GM23338 (cell line): ENCODE measurements at regions not wholly inside any gene's neighbourhood (a gene's known extent, or its start where the extent isn't known, plus 50 kb on each side); places are given as distances from the start of the nearest gene placed in this dataset.

Source experiments
- ATAC-seq: fragments of 200-7000 bp; cut with Tn5 transposase; 3 replicates; pipeline ENCODE4 v1.9.1; 2020
- DNase-seq: peaks from one replicate; pipeline ENCODE4 v3.0.0-alpha.2; 2015; ENCODE audit warnings: low spot score
- H2AFZ ChIP-seq: fragments of 200-600 bp; sonication (generic); 2 replicates; pipeline ENCODE4 v1.8.0; 2016; ENCODE audit warnings: antibody characterized with exemption, mild to moderate bottlenecking, moderate library complexity
- H3F3A ChIP-seq: fragments of 200-600 bp; sonication (generic); replicated peaks from 2 replicates; pipeline ENCODE4 v1.8.0; 2017; ENCODE audit warnings: antibody characterized with exemption, mixed run types, low read depth
- H3K27ac ChIP-seq: fragments of 200-600 bp; sonication (generic); 2 replicates; pipeline ENCODE4 v1.6.1; 2016; ENCODE audit warnings: low read depth
- H3K27me3 ChIP-seq: fragments of 200-600 bp; sonication (generic); 2 replicates; pipeline ENCODE4 v1.8.0; 2016; ENCODE audit warnings: mild to moderate bottlenecking, mixed run types, moderate library complexity; ENCODE audit not compliant: insufficient read depth
- H3K36me3 ChIP-seq: fragments of 200-600 bp; sonication (generic); 2 replicates; pipeline ENCODE4 v1.8.0; 2016; ENCODE audit warnings: mild to moderate bottlenecking; ENCODE audit not compliant: insufficient read depth
- H3K4me1 ChIP-seq: fragments of 200-600 bp; sonication (generic); 2 replicates; pipeline ENCODE4 v1.8.0; 2016; ENCODE audit warnings: mild to moderate bottlenecking, moderate library complexity; ENCODE audit not compliant: insufficient read depth
- H3K4me2 ChIP-seq: fragments of 200-600 bp; sonication (generic); 2 replicates; pipeline ENCODE4 v1.7.1; 2017; ENCODE audit warnings: mixed run types
- H3K4me3 ChIP-seq: fragments of 200-600 bp; sonication (generic); 2 replicates; pipeline ENCODE4 v1.6.1; 2016; ENCODE audit warnings: mixed run types
- H3K79me2 ChIP-seq: fragments of 200-600 bp; sonication (generic); replicated peaks from 2 replicates; pipeline ENCODE4 v1.8.0; 2017; ENCODE audit warnings: mild to moderate bottlenecking; ENCODE audit not compliant: insufficient read depth
- H3K9me2 ChIP-seq: fragments of 200-600 bp; sonication (generic); 2 replicates; pipeline ENCODE4 v1.8.0; 2017; ENCODE audit not compliant: insufficient read depth
- H4K20me1 ChIP-seq: fragments of 200-600 bp; sonication (generic); replicated peaks from 2 replicates; pipeline ENCODE4 v1.8.0; 2017; ENCODE audit warnings: mild to moderate bottlenecking; ENCODE audit not compliant: insufficient read depth
- H3K27ac Mint-ChIP-seq: 2 replicates; pipeline ENCODE4 v1.8.0; 2020; ENCODE audit warnings: inconsistent platforms, mild to moderate bottlenecking, moderate library complexity, mixed read lengths
- H3K27me3 Mint-ChIP-seq: 3 replicates; pipeline ENCODE4 v1.8.0; 2022; ENCODE audit warnings: low read depth, mild to moderate bottlenecking, moderate library complexity, mixed read lengths, inconsistent platforms; ENCODE audit not compliant: insufficient read depth, poor library complexity
- H3K36me3 Mint-ChIP-seq: 3 replicates; pipeline ENCODE4 v1.8.0; 2021; ENCODE audit warnings: low read depth, mild to moderate bottlenecking, inconsistent platforms, moderate library complexity, mixed read lengths
- H3K4me1 Mint-ChIP-seq: 3 replicates; pipeline ENCODE4 v1.8.0; 2020; ENCODE audit warnings: mild to moderate bottlenecking, inconsistent platforms, mixed read lengths
- H3K4me3 Mint-ChIP-seq: 3 replicates; pipeline ENCODE4 v1.8.0; 2021; ENCODE audit warnings: moderate library complexity, mild to moderate bottlenecking, inconsistent platforms, mixed read lengths
- H3K9me3 Mint-ChIP-seq: 3 replicates; pipeline ENCODE4 v1.8.0; 2020; ENCODE audit warnings: moderate library complexity, mild to moderate bottlenecking, inconsistent platforms, mixed read lengths
- CREB1 ChIP-seq: fragments of 250-450 bp; sonication (Bioruptor Pico); IDR thresholded peaks from 2 replicates; pipeline ENCODE4 v1.5.0; 2020; ENCODE audit warnings: low read depth, mild to moderate bottlenecking, moderate library complexity
- ETS1 ChIP-seq: IDR thresholded peaks from 2 replicates; pipeline ENCODE4 v1.6.1; 2016; ENCODE audit warnings: antibody characterized with exemption
- EZH2 ChIP-seq: fragments of 200-600 bp; sonication (generic); IDR thresholded peaks from one replicate; pipeline ENCODE4 v1.8.0; 2017; ENCODE audit warnings: antibody characterized with exemption, mild to moderate bottlenecking, low read depth; ENCODE audit not compliant: unreplicated experiment
- EZH2phosphoT487 ChIP-seq: fragments of 200-600 bp; sonication (generic); IDR thresholded peaks from one replicate; pipeline ENCODE4 v1.8.1; 2018; ENCODE audit warnings: antibody characterized with exemption; ENCODE audit not compliant: unreplicated experiment
- JUNB ChIP-seq: IDR thresholded peaks from one replicate; pipeline ENCODE4 v1.6.1; 2016; ENCODE audit warnings: antibody characterized with exemption; ENCODE audit not compliant: unreplicated experiment
- NANOG ChIP-seq: IDR thresholded peaks from 2 replicates; pipeline ENCODE4 v1.6.1; 2016; ENCODE audit warnings: antibody characterized with exemption, borderline replicate concordance
- POLR2AphosphoS5 ChIP-seq: IDR thresholded peaks from 2 replicates; pipeline ENCODE4 v1.6.1; 2016; ENCODE audit warnings: antibody characterized with exemption, low read depth
- STAT1 ChIP-seq: IDR thresholded peaks from one replicate; pipeline ENCODE4 v1.6.1; 2016; ENCODE audit warnings: antibody characterized with exemption; ENCODE audit not compliant: unreplicated experiment
- ZNF114 ChIP-seq: fragments of 250-450 bp; sonication (Bioruptor Pico); IDR thresholded peaks from 2 replicates; pipeline ENCODE4 v1.5.0; 2020; ENCODE audit warnings: mild to moderate bottlenecking, moderate library complexity
- ZNF331 ChIP-seq: fragments of 250-450 bp; sonication (Bioruptor Pico); IDR thresholded peaks from 2 replicates; pipeline ENCODE4 v1.5.0; 2020; ENCODE audit warnings: low read depth, mild to moderate bottlenecking, moderate library complexity
- TF ChIP-seq, protein P1 (sequence below), 2 experiments: fragments of 200-600 bp in 1 of 2; sonication (generic) in 1 of 2; conservative IDR thresholded peaks; 2 replicates each; pipeline versions ENCODE4 v1.5.1 to v1.6.1; 2016 to 2017; ENCODE audit warnings: antibody characterized with exemption in 2 of 2, low read depth in 2 of 2, mild to moderate bottlenecking in 2 of 2, moderate library complexity in 1 of 2
- TF ChIP-seq, protein P2 (sequence below): fragments of 250-450 bp; sonication (Bioruptor Pico); IDR thresholded peaks from 2 replicates; pipeline ENCODE4 v1.5.0; 2020; ENCODE audit warnings: mild to moderate bottlenecking, moderate library complexity
- TF ChIP-seq, protein P3 (sequence below): IDR thresholded peaks from one replicate; pipeline ENCODE4 v1.6.1; 2018; ENCODE audit warnings: antibody characterized with exemption; ENCODE audit not compliant: unreplicated experiment

DNA sequence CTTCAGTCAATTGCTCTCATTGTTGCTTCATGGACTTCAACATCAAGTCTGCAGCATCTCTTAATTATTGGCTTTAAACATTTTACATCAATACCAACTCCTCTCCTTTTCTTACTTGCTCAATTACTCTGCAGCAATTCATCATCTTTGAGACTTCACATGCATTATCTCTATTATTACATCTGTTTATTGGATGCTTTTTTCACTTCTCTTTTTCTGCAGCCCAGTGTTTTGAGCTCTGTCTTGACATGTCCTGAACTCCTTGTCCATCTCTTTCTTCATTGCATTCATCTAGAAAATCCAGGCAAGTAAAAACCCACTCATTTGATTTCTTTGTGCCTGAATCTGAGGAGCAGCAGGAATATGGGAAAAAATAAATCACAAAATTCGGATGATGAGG is 647.9 kb downstream of the PLCL1 start:
- H3K27ac Mint-ChIP-seq, result no peak overlapping the region
- Histone ChIP-seq H3K36me3 (no peaks in the 10 kb centered on the region), H3K9me2 (0 out of 2 replicates have a peak, but pooled peaks cover 6% of the 10 kb centered on the region), H2AFZ (no peak overlapping the region), H4K20me1 (no peaks in the 10 kb centered on the region), H3K27ac (no peak overlapping the region), H3K4me2 (no peak overlapping the region), H3K27me3 (no peaks in the 10 kb centered on the region), H3K79me2 (no peaks in the 10 kb centered on the region), H3K4me3 (no peak overlapping the region), H3F3A (no peaks in the 10 kb centered on the region), H3K4me1 (no peaks in the 10 kb centered on the region)
- TF ChIP-seq CREB1 (CRISPR knock-in tag) (no peak), ZNF331 (CRISPR knock-in tag) (no peak), POLR2AphosphoS5 (no peak), EZH2phosphoT487 (no peak), ZNF114 (CRISPR knock-in tag) (no peak), JUNB (no peak), NANOG (no peak), EZH2 (no peak), STAT1 (no peak), ETS1 (no peak)
- TF ChIP-seq, protein P1, sequence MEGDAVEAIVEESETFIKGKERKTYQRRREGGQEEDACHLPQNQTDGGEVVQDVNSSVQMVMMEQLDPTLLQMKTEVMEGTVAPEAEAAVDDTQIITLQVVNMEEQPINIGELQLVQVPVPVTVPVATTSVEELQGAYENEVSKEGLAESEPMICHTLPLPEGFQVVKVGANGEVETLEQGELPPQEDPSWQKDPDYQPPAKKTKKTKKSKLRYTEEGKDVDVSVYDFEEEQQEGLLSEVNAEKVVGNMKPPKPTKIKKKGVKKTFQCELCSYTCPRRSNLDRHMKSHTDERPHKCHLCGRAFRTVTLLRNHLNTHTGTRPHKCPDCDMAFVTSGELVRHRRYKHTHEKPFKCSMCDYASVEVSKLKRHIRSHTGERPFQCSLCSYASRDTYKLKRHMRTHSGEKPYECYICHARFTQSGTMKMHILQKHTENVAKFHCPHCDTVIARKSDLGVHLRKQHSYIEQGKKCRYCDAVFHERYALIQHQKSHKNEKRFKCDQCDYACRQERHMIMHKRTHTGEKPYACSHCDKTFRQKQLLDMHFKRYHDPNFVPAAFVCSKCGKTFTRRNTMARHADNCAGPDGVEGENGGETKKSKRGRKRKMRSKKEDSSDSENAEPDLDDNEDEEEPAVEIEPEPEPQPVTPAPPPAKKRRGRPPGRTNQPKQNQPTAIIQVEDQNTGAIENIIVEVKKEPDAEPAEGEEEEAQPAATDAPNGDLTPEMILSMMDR (conservative IDR thresholded peaks at IDR 0.05; ENCODE audit: low read depth in 2 of 2), result no peak
- TF ChIP-seq, protein P2, sequence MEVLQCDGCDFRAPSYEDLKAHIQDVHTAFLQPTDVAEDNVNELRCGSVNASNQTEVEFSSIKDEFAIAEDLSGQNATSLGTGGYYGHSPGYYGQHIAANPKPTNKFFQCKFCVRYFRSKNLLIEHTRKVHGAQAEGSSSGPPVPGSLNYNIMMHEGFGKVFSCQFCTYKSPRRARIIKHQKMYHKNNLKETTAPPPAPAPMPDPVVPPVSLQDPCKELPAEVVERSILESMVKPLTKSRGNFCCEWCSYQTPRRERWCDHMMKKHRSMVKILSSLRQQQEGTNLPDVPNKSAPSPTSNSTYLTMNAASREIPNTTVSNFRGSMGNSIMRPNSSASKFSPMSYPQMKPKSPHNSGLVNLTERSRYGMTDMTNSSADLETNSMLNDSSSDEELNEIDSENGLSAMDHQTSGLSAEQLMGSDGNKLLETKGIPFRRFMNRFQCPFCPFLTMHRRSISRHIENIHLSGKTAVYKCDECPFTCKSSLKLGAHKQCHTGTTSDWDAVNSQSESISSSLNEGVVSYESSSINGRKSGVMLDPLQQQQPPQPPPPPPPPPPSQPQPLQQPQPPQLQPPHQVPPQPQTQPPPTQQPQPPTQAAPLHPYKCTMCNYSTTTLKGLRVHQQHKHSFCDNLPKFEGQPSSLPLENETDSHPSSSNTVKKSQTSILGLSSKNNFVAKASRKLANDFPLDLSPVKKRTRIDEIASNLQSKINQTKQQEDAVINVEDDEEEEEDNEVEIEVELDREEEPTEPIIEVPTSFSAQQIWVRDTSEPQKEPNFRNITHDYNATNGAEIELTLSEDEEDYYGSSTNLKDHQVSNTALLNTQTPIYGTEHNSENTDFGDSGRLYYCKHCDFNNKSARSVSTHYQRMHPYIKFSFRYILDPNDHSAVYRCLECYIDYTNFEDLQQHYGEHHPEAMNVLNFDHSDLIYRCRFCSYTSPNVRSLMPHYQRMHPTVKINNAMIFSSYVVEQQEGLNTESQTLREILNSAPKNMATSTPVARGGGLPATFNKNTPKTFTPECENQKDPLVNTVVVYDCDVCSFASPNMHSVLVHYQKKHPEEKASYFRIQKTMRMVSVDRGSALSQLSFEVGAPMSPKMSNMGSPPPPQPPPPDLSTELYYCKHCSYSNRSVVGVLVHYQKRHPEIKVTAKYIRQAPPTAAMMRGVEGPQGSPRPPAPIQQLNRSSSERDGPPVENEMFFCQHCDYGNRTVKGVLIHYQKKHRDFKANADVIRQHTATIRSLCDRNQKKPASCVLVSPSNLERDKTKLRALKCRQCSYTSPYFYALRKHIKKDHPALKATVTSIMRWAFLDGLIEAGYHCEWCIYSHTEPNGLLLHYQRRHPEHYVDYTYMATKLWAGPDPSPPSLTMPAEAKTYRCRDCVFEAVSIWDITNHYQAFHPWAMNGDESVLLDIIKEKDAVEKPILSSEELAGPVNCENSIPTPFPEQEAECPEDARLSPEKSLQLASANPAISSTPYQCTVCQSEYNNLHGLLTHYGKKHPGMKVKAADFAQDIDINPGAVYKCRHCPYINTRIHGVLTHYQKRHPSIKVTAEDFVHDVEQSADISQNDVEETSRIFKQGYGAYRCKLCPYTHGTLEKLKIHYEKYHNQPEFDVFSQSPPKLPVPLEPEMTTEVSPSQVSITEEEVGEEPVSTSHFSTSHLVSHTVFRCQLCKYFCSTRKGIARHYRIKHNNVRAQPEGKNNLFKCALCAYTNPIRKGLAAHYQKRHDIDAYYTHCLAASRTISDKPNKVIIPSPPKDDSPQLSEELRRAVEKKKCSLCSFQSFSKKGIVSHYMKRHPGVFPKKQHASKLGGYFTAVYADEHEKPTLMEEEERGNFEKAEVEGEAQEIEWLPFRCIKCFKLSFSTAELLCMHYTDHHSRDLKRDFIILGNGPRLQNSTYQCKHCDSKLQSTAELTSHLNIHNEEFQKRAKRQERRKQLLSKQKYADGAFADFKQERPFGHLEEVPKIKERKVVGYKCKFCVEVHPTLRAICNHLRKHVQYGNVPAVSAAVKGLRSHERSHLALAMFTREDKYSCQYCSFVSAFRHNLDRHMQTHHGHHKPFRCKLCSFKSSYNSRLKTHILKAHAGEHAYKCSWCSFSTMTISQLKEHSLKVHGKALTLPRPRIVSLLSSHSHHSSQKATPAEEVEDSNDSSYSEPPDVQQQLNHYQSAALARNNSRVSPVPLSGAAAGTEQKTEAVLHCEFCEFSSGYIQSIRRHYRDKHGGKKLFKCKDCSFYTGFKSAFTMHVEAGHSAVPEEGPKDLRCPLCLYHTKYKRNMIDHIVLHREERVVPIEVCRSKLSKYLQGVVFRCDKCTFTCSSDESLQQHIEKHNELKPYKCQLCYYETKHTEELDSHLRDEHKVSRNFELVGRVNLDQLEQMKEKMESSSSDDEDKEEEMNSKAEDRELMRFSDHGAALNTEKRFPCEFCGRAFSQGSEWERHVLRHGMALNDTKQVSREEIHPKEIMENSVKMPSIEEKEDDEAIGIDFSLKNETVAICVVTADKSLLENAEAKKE (CRISPR knock-in tag), result no peak
- TF ChIP-seq, protein P3, sequence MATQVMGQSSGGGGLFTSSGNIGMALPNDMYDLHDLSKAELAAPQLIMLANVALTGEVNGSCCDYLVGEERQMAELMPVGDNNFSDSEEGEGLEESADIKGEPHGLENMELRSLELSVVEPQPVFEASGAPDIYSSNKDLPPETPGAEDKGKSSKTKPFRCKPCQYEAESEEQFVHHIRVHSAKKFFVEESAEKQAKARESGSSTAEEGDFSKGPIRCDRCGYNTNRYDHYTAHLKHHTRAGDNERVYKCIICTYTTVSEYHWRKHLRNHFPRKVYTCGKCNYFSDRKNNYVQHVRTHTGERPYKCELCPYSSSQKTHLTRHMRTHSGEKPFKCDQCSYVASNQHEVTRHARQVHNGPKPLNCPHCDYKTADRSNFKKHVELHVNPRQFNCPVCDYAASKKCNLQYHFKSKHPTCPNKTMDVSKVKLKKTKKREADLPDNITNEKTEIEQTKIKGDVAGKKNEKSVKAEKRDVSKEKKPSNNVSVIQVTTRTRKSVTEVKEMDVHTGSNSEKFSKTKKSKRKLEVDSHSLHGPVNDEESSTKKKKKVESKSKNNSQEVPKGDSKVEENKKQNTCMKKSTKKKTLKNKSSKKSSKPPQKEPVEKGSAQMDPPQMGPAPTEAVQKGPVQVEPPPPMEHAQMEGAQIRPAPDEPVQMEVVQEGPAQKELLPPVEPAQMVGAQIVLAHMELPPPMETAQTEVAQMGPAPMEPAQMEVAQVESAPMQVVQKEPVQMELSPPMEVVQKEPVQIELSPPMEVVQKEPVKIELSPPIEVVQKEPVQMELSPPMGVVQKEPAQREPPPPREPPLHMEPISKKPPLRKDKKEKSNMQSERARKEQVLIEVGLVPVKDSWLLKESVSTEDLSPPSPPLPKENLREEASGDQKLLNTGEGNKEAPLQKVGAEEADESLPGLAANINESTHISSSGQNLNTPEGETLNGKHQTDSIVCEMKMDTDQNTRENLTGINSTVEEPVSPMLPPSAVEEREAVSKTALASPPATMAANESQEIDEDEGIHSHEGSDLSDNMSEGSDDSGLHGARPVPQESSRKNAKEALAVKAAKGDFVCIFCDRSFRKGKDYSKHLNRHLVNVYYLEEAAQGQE, result no peak
- no peak overlapping the region for H3K4me3 Mint-ChIP-seq
- no peaks in the 10 kb centered on the region for H3K4me1 Mint-ChIP-seq
- no peaks in the 10 kb centered on the region; the same call in 2 of the 3 replicates for H3K9me3 Mint-ChIP-seq
- H3K27me3 Mint-ChIP-seq, result peaks cover 2% of the 10 kb centered on the region
- ATAC-seq, result no peak
- no peak for DNase-seq
- H3K36me3 Mint-ChIP-seq, result no peaks in the 10 kb centered on the region
